IMR-90 (cell line): ENCODE measurements at regions not wholly inside any gene's neighbourhood (a gene's known extent, or its start where the extent isn't known, plus 50 kb on each side); places are given as distances from the start of the nearest gene placed in this dataset.

Experiments
- ATAC-seq: fragments of 200-7000 bp; cut with Tn5 transposase; 2 replicates; pipeline ENCODE4 v1.9.1; 2020; ENCODE audit warnings: low read depth, mild to moderate bottlenecking, moderate library complexity
- BruUV-seq: library from RNA; stranded (reverse); fragments of 400-500 nt; replicated peaks from 2 replicates; lab custom pipeline; 2021; lab: Mats Ljungman, UMichigan
- CTCF ChIA-PET: fragments of 300-600 bp; formaldehyde crosslinking; extraction: SDS; loops from one replicate; lab custom pipeline; 2021; ENCODE audit warnings: antibody characterized with exemption; lab: Yijun Ruan, JAX
- POLR2A ChIA-PET: fragments of 300-600 bp; sonication (Branson Sonifier 250); formaldehyde crosslinking; loops from one replicate; lab custom pipeline; 2022; ENCODE audit warnings: antibody characterized with exemption; ENCODE audit not compliant: unreplicated experiment; lab: Charles Lee
- DNase-seq: peaks from one replicate; pipeline ENCODE4 v3.0.0; 2013
- H2AFZ ChIP-seq: replicated peaks from 2 replicates; pipeline ENCODE3; 2013; ENCODE audit warnings: low read length, mild to moderate bottlenecking; ENCODE audit not compliant: poor library complexity
- H2AK5ac ChIP-seq: 2 replicates; pipeline ENCODE4 v1.6.1; 2013; ENCODE audit warnings: low read depth, low read length, inconsistent platforms
- H2AK9ac ChIP-seq: replicated peaks from 2 replicates; pipeline ENCODE3; 2013; ENCODE audit warnings: mild to moderate bottlenecking, low read depth, low read length, moderate library complexity; ENCODE audit not compliant: poor library complexity
- H2BK120ac ChIP-seq: 2 replicates; pipeline ENCODE4 v1.6.1; 2013; ENCODE audit warnings: low read depth, low read length, inconsistent platforms
- H2BK15ac ChIP-seq: 3 replicates; pipeline ENCODE4 v1.6.1; 2013; ENCODE audit warnings: low read depth, low read length, inconsistent platforms
- H2BK20ac ChIP-seq: 2 replicates; pipeline ENCODE4 v1.6.1; 2013; ENCODE audit warnings: low read depth, mild to moderate bottlenecking, inconsistent platforms, low read length, moderate library complexity
- H2BK5ac ChIP-seq: 2 replicates; pipeline ENCODE4 v1.6.1; 2013; ENCODE audit warnings: mild to moderate bottlenecking, low read depth, low read length, inconsistent platforms; ENCODE audit not compliant: poor library complexity, severe bottlenecking
- H3K14ac ChIP-seq: replicated peaks from 2 replicates; pipeline ENCODE4 v1.6.1; 2013; ENCODE audit warnings: low read depth, low read length, inconsistent platforms
- H3K18ac ChIP-seq: 2 replicates; pipeline ENCODE4 v1.6.1; 2013; ENCODE audit warnings: low read depth, low read length, control low read depth
- H3K23ac ChIP-seq: 2 replicates; pipeline ENCODE4 v1.6.1; 2013; ENCODE audit warnings: low read depth, low read length, inconsistent platforms
- H3K27ac ChIP-seq: 2 replicates; pipeline ENCODE4 v1.5.1; 2013; ENCODE audit warnings: mild to moderate bottlenecking, control low read depth, low read length; ENCODE audit not compliant: insufficient read depth
- H3K27me3 ChIP-seq: 2 replicates; pipeline ENCODE4 v1.6.1; 2013; ENCODE audit warnings: low read length; ENCODE audit not compliant: control insufficient read depth, insufficient read depth
- H3K36me3 ChIP-seq: 2 replicates; pipeline ENCODE4 v1.6.1; 2013; ENCODE audit warnings: low read length, mixed read lengths; ENCODE audit not compliant: control insufficient read depth, insufficient read depth
- H3K4ac ChIP-seq: 2 replicates; pipeline ENCODE4 v1.6.1; 2013; ENCODE audit warnings: low read depth, low read length, inconsistent platforms
- H3K4me1 ChIP-seq: 2 replicates; pipeline ENCODE4 v1.6.1; 2013; ENCODE audit warnings: low read length, mixed read lengths; ENCODE audit not compliant: control insufficient read depth, insufficient read depth
- H3K4me2 ChIP-seq: 2 replicates; pipeline ENCODE4 v1.6.1; 2013; ENCODE audit warnings: low read depth, mild to moderate bottlenecking, control low read depth, low read length, moderate library complexity
- H3K4me3 ChIP-seq: 2 replicates; pipeline ENCODE4 v1.5.1; 2013; ENCODE audit warnings: low read depth, mild to moderate bottlenecking, control low read depth, low read length, moderate library complexity; ENCODE audit not compliant: insufficient read depth
- H3K56ac ChIP-seq: 2 replicates; pipeline ENCODE4 v1.6.1; 2013; ENCODE audit warnings: low read length, inconsistent platforms; ENCODE audit not compliant: insufficient read depth; ENCODE audit errors: extremely low read depth
- H3K79me1 ChIP-seq, 2 experiments: 2 replicates each; pipeline ENCODE4 v1.6.1; 2013; ENCODE audit warnings: low read length in 2 of 2, inconsistent platforms in 1 of 2, low read depth in 1 of 2
- H3K9ac ChIP-seq: 2 replicates; pipeline ENCODE4 v1.6.1; 2013; ENCODE audit warnings: low read depth, low read length, control low read depth
- H3K9me1 ChIP-seq: 2 replicates; pipeline ENCODE4 v1.6.1; 2013; ENCODE audit warnings: low read length, inconsistent platforms; ENCODE audit not compliant: insufficient read depth
- H3K9me3 ChIP-seq: 2 replicates; pipeline ENCODE4 v1.6.1; 2013; ENCODE audit warnings: low read length; ENCODE audit not compliant: control insufficient read depth, insufficient read depth
- H4K20me1 ChIP-seq: 2 replicates; pipeline ENCODE4 v1.6.1; 2013; ENCODE audit warnings: low read length, inconsistent platforms; ENCODE audit not compliant: insufficient read depth
- H4K5ac ChIP-seq: 2 replicates; pipeline ENCODE4 v1.6.1; 2013; ENCODE audit warnings: mild to moderate bottlenecking, low read depth, low read length, control low read depth
- H4K8ac ChIP-seq, 2 experiments: 2 replicates each; pipeline ENCODE4 v1.6.1; 2013; ENCODE audit warnings: low read depth in 2 of 2, low read length in 2 of 2, control low read depth in 1 of 2, inconsistent platforms in 1 of 2
- H4K91ac ChIP-seq: 2 replicates; pipeline ENCODE4 v1.6.1; 2013; ENCODE audit warnings: low read depth, low read length, inconsistent platforms; ENCODE audit not compliant: insufficient read depth
- BHLHE40 ChIP-seq: fragments of 150-350 bp; IDR thresholded peaks from 2 replicates; pipeline ENCODE4 v1.6.1; 2016; ENCODE audit warnings: mild to moderate bottlenecking, low read depth, low read length
- CEBPB ChIP-seq: IDR thresholded peaks from 2 replicates; pipeline ENCODE4 v1.6.1; 2012; ENCODE audit warnings: low read depth, low read length, improper control_type of control experiment
- CHD1 ChIP-seq: IDR thresholded peaks from 2 replicates; pipeline ENCODE4 v1.6.1; 2012; ENCODE audit warnings: low read depth, low read length, improper control_type of control experiment
- CTCF ChIP-seq: conservative IDR thresholded peaks from 2 replicates; pipeline ENCODE4 v1.5.1; 2012; ENCODE audit warnings: mild to moderate bottlenecking, low read depth, low read length, improper control_type of control experiment
- ELK1 ChIP-seq: fragments of 150-350 bp; IDR thresholded peaks from 2 replicates; pipeline ENCODE4 v1.6.1; 2016; ENCODE audit warnings: low read depth, mild to moderate bottlenecking, low read length, moderate library complexity, borderline replicate concordance
- FOS ChIP-seq: fragments of 150-350 bp; IDR thresholded peaks from 2 replicates; pipeline ENCODE4 v1.6.1; 2016; ENCODE audit warnings: low read depth, low read length
- MAFK ChIP-seq: IDR thresholded peaks from 2 replicates; pipeline ENCODE4 v1.6.1; 2012; ENCODE audit warnings: low read depth, low read length, improper control_type of control experiment
- MAZ ChIP-seq: IDR thresholded peaks from 2 replicates; pipeline ENCODE4 v1.6.1; 2012; ENCODE audit warnings: low read depth, mild to moderate bottlenecking, low read length, improper control_type of control experiment, moderate library complexity, borderline replicate concordance
- MXI1 ChIP-seq: IDR thresholded peaks from 2 replicates; pipeline ENCODE4 v1.6.1; 2012; ENCODE audit warnings: low read depth, mild to moderate bottlenecking, low read length, moderate library complexity, borderline replicate concordance
- NFE2L2 ChIP-seq: fragments of 150-350 bp; IDR thresholded peaks from 2 replicates; pipeline ENCODE4 v1.6.1; 2016; ENCODE audit warnings: low read depth, mild to moderate bottlenecking, low read length
- POLR2A ChIP-seq: IDR thresholded peaks from 2 replicates; pipeline ENCODE4 v1.6.1; 2012; ENCODE audit warnings: mild to moderate bottlenecking, low read depth, low read length
- RAD21 ChIP-seq: IDR thresholded peaks from 2 replicates; pipeline ENCODE4 v1.6.1; 2012; ENCODE audit warnings: low read length, improper control_type of control experiment
- RCOR1 ChIP-seq: IDR thresholded peaks from 2 replicates; pipeline ENCODE4 v1.6.1; 2012; ENCODE audit warnings: mild to moderate bottlenecking, low read length, improper control_type of control experiment; ENCODE audit not compliant: insufficient replicate concordance
- RFX5 ChIP-seq: IDR thresholded peaks from 2 replicates; pipeline ENCODE4 v1.8.0; 2012; ENCODE audit warnings: low read depth, mild to moderate bottlenecking, low read length, moderate library complexity
- SMC3 ChIP-seq: fragments of 150-350 bp; IDR thresholded peaks from 2 replicates; pipeline ENCODE4 v1.6.1; 2016; ENCODE audit warnings: low read depth, mild to moderate bottlenecking, antibody characterized with exemption, low read length, moderate library complexity
- USF2 ChIP-seq: fragments of 150-350 bp; IDR thresholded peaks from 2 replicates; pipeline ENCODE4 v1.6.1; 2017; ENCODE audit warnings: mild to moderate bottlenecking, antibody characterized with exemption, low read length, low read depth
- WGBS, 2 experiments: methylation state at CpG; one replicate each; pipeline versions ENCODE4 v1.1.5 to v1.1.7; 2013; ENCODE audit warnings: missing lambda C conversion rate in 2 of 2; ENCODE audit not compliant: insufficient read length in 1 of 2; ENCODE audit errors: extremely low coverage in 2 of 2; 5-methylcytosine and 5-hydroxymethylcytosine counted together
- dilution Hi-C: fragments of 300-500 bp; cut with HindIII; formaldehyde crosslinking; loops from one replicate; pipeline ENCODE4 v1.14.3; 2018; ENCODE audit warnings: low sequenced_read_pairs; ENCODE audit not compliant: unreplicated experiment
- in situ Hi-C: fragments of 300-500 bp; cut with MboI; formaldehyde crosslinking; loops from 3 replicates; pipeline ENCODE4 v1.14.3; 2019; ENCODE audit warnings: low sequenced_read_pairs, inconsistent platforms, mixed read lengths
- intact Hi-C: fragments of 100-400 bp; cut with micrococcal nuclease; formaldehyde crosslinking; loops from 2 replicates; pipeline ENCODE4 v1.10.0; 2022

GRCh38 chr1:5447503-5447960 lies 544.7 kb downstream of the NPHP4 start:
- Histone ChIP-seq H4K8ac (no peak overlapping the region), H3K56ac (no peak overlapping the region), H3K14ac (no peak overlapping the region), H4K5ac (no peak overlapping the region), H3K9ac (no peak overlapping the region), H3K23ac (no peak overlapping the region), H2AFZ (no peak overlapping the region), H4K20me1 (no peaks in the 10 kb centered on the region), H2BK15ac (no peak overlapping the region), H3K4ac (no peak overlapping the region), H2BK20ac (no peak overlapping the region), H3K4me2 (no peak overlapping the region), H4K91ac (no peak overlapping the region), H2AK9ac (no peak overlapping the region), H3K9me3 (peaks cover 43% of the 10 kb centered on the region), H3K27ac (no peak overlapping the region), H2BK5ac (no peak overlapping the region), H2AK5ac (no peak overlapping the region), H3K9me1 (no peaks in the 10 kb centered on the region), H3K4me1 (no peaks in the 10 kb centered on the region), H3K4me3 (no peak overlapping the region), H2BK120ac (no peak overlapping the region), H3K18ac (no peak overlapping the region), H3K36me3 (no peaks in the 10 kb centered on the region), H3K79me1 (no peaks in the 10 kb centered on the region), H3K27me3 (no peaks in the 10 kb centered on the region)
- DNase-seq, result no peak
- no peak for ATAC-seq
- in situ Hi-C loops (no loop called here), dilution Hi-C loops (no loop called here), intact Hi-C loops (no loop called here)
- ChIA-PET POLR2A (no interaction called here), CTCF (no interaction called here)
- BruUV-seq, result no TSS peak
- TF ChIP-seq BHLHE40 (no peak), CTCF (no peak), ELK1 (no peak), USF2 (no peak), RCOR1 (no peak), RFX5 (no peak), MAFK (no peak), CEBPB (no peak), CHD1 (no peak), MAZ (no peak), POLR2A (no peak), FOS (no peak), RAD21 (no peak), NFE2L2 (no peak), SMC3 (no peak), MXI1 (no peak)
- no CpG with 5 or more reads among the region's 6 CpGs for WGBS, 2 experiments
